Karpas-422 (cell line): ENCODE measurements at regions not wholly inside any gene's neighbourhood (a gene's known extent, or its start where the extent isn't known, plus 50 kb on each side); places are given as distances from the start of the nearest gene placed in this dataset.

Source experiments
- DNase-seq: peaks from one replicate; pipeline ENCODE4 v3.0.0-alpha.2; 2015
- H2AFZ ChIP-seq: fragments of 200-600 bp; sonication (generic); 2 replicates; pipeline ENCODE4 v1.6.1; 2014; ENCODE audit warnings: antibody characterized with exemption, low read length, mixed read lengths
- H3K27ac ChIP-seq: fragments of 200-600 bp; sonication (generic); 2 replicates; pipeline ENCODE4 v1.5.1; 2014; ENCODE audit warnings: mild to moderate bottlenecking, low read length, moderate library complexity
- H3K27me3 ChIP-seq: fragments of 200-600 bp; sonication (generic); 2 replicates; pipeline ENCODE4 v1.6.1; 2014; ENCODE audit warnings: low read length, mixed read lengths
- H3K36me3 ChIP-seq: fragments of 200-600 bp; sonication (generic); 2 replicates; pipeline ENCODE4 v1.6.1; 2014; ENCODE audit warnings: low read length, mixed read lengths; ENCODE audit not compliant: insufficient read depth
- H3K4me1 ChIP-seq: fragments of 200-600 bp; sonication (generic); 2 replicates; pipeline ENCODE4 v1.6.1; 2014; ENCODE audit warnings: mild to moderate bottlenecking, low read length, mixed read lengths
- H3K4me2 ChIP-seq: fragments of 200-600 bp; sonication (generic); 2 replicates; pipeline ENCODE4 v1.6.1; 2014; ENCODE audit warnings: low read length, low read depth, mild to moderate bottlenecking; ENCODE audit not compliant: poor library complexity, severe bottlenecking
- H3K4me3 ChIP-seq: fragments of 200-600 bp; sonication (generic); 2 replicates; pipeline ENCODE4 v1.5.1; 2014; ENCODE audit warnings: mild to moderate bottlenecking, antibody characterized with exemption, low read length, mixed read lengths
- H3K79me2 ChIP-seq: fragments of 200-600 bp; sonication (generic); 2 replicates; pipeline ENCODE4 v1.6.1; 2014; ENCODE audit warnings: mild to moderate bottlenecking, low read length, mixed read lengths
- H3K9ac ChIP-seq: fragments of 200-600 bp; sonication (generic); 2 replicates; pipeline ENCODE4 v1.6.0; 2014; ENCODE audit warnings: low read length
- H3K9me2 ChIP-seq: fragments of 200-600 bp; sonication (generic), shearing (Covaris generic); replicated peaks from 2 replicates; pipeline ENCODE4 v1.6.0; 2014; ENCODE audit warnings: mild to moderate bottlenecking, low read length, moderate library complexity; ENCODE audit not compliant: insufficient read depth
- H3K9me3 ChIP-seq: fragments of 300-700, 200-600 bp; sonication (generic); 2 replicates; pipeline ENCODE4 v1.6.1; 2014; ENCODE audit warnings: low read length, mixed read lengths
- H4K20me1 ChIP-seq: fragments of 200-600 bp; sonication (generic); 2 replicates; pipeline ENCODE4 v1.6.1; 2014; ENCODE audit warnings: mild to moderate bottlenecking, antibody characterized with exemption, low read length, low read depth; ENCODE audit not compliant: insufficient read depth

GRCh38 chrX:96447161-96447560, 237.5 kb upstream of the DIAPH2 start:
- Histone ChIP-seq H3K36me3 (no peaks in the 10 kb centered on the region), H3K4me2 (no peak overlapping the region), H2AFZ (no peak overlapping the region), H3K9ac (no peak overlapping the region), H4K20me1 (no peaks in the 10 kb centered on the region), H3K27me3 (no peaks in the 10 kb centered on the region), H3K4me3 (no peak overlapping the region), H3K27ac (no peak overlapping the region), H3K79me2 (no peaks in the 10 kb centered on the region), H3K9me3 (no peaks in the 10 kb centered on the region), H3K4me1 (no peaks in the 10 kb centered on the region), H3K9me2 (no peaks in the 10 kb centered on the region)
- no peak for DNase-seq

GRCh38 chrX:96449191-96449590, 235.5 kb upstream of the DIAPH2 start:
- DNase-seq = no peak
- no peaks in the 10 kb centered on the region for H3K27me3 ChIP-seq
- no peak overlapping the region for H3K4me2 ChIP-seq
- H3K9me3 ChIP-seq = no peaks in the 10 kb centered on the region
- H3K79me2 ChIP-seq = no peaks in the 10 kb centered on the region
- H3K9ac ChIP-seq = no peak overlapping the region
- H3K27ac ChIP-seq = no peak overlapping the region
- no peaks in the 10 kb centered on the region for H4K20me1 ChIP-seq
- H3K4me1 ChIP-seq = no peaks in the 10 kb centered on the region
- H2AFZ ChIP-seq = no peak overlapping the region
- no peaks in the 10 kb centered on the region for H3K36me3 ChIP-seq
- no peak overlapping the region for H3K4me3 ChIP-seq
- H3K9me2 ChIP-seq = no peaks in the 10 kb centered on the region

- Histone ChIP-seq H3K79me2 (no peaks in the 10 kb centered on the region), H3K9ac (no peak overlapping the region), H3K4me1 (no peaks in the 10 kb centered on the region), H2AFZ (no peak overlapping the region), H3K36me3 (no peaks in the 10 kb centered on the region), H3K4me2 (no peak overlapping the region), H4K20me1 (no peaks in the 10 kb centered on the region), H3K4me3 (no peak overlapping the region), H3K27ac (no peak overlapping the region), H3K9me2 (no peaks in the 10 kb centered on the region), H3K9me3 (no peaks in the 10 kb centered on the region), H3K27me3 (no peaks in the 10 kb centered on the region)
- no peak for DNase-seq
Observed at GRCh38 chrX:96449896-96450295, 234.7 kb upstream of the DIAPH2 start.

DNA sequence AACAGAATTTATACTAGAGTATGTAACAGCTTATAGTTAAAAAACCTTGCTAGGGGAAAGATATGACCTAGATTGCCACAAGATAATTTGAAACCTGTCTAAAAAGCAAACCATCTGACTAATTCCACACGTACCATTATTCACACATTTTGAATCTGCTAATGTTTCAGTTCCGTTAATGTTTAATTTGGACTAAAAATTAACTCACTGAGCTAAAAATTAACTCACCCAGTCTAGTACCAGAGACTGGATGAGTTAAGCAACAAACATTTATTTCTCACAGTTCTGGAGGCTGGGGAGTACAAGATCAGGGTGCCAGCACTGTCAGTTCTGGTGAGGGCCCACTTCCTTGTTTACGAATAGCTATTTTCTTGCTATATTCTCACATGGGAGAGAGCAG, 231.5 kb upstream of the DIAPH2 start:
- H3K4me2 ChIP-seq = no peak overlapping the region
- no peak overlapping the region for H3K27ac ChIP-seq
- H2AFZ ChIP-seq = no peak overlapping the region
- no peaks in the 10 kb centered on the region for H3K4me1 ChIP-seq
- DNase-seq = no peak
- no peaks in the 10 kb centered on the region; the same call in 1 of the 2 replicates for H3K9me2 ChIP-seq
- no peaks in the 10 kb centered on the region for H3K36me3 ChIP-seq
- no peaks in the 10 kb centered on the region for H4K20me1 ChIP-seq
- H3K9me3 ChIP-seq = no peaks in the 10 kb centered on the region
- H3K4me3 ChIP-seq = no peak overlapping the region
- no peaks in the 10 kb centered on the region for H3K27me3 ChIP-seq
- no peaks in the 10 kb centered on the region for H3K79me2 ChIP-seq
- no peak overlapping the region for H3K9ac ChIP-seq

GRCh38 chrX:96455078-96455477, 229.6 kb upstream of the DIAPH2 start:
- no peaks in the 10 kb centered on the region for H3K4me1 ChIP-seq
- no peak overlapping the region for H2AFZ ChIP-seq
- H3K9me3 ChIP-seq = no peaks in the 10 kb centered on the region
- H3K79me2 ChIP-seq = no peaks in the 10 kb centered on the region
- H4K20me1 ChIP-seq = no peaks in the 10 kb centered on the region
- no peak overlapping the region for H3K4me3 ChIP-seq
- H3K9me2 ChIP-seq = no peaks in the 10 kb centered on the region; the same call in 1 of the 2 replicates
- DNase-seq = no peak
- H3K27ac ChIP-seq = no peak overlapping the region
- H3K4me2 ChIP-seq = no peak overlapping the region
- H3K27me3 ChIP-seq = no peaks in the 10 kb centered on the region
- no peaks in the 10 kb centered on the region for H3K36me3 ChIP-seq
- H3K9ac ChIP-seq = no peak overlapping the region

DNA sequence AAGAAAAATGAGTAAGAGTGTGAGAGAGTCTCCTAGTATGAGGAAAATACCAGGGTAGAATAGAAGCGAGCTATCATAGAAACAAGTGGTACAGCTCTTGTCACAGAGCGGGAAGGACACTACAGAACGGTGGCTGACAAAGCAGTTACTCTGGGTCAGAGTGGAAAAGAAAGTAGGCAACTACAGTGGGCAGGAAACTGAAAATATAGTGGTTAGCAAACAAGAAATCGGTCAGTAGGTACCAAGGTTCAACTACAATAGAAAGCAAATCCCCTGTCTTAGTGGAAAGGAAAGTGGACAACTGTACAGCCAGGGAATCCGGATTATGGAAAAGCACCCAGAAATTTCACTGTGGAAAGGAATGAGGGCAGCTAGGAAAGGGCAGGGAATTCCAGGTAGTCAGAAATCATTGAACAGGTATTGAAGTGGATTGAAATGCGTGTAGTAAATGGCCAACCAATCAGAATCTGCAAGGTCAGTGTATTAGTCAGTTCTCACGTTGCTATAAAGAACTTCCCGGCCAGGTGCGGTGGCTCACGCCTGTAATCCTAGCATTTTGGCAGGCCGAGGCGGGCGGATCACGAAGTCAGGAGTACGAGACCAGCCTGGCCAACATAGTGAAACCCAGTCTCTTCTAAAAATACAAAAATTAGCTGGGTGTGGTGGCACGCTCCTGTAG, 219.6 kb upstream of the DIAPH2 start:
- H3K36me3 ChIP-seq = no peaks in the 10 kb centered on the region
- H3K9me3 ChIP-seq = no peaks in the 10 kb centered on the region; the same call in 1 of the 2 replicates
- H3K9me2 ChIP-seq = no peaks in the 10 kb centered on the region
- no peak overlapping the region for H3K4me3 ChIP-seq
- H4K20me1 ChIP-seq = no peaks in the 10 kb centered on the region
- H2AFZ ChIP-seq = no peak overlapping the region
- H3K9ac ChIP-seq = no peak overlapping the region
- no peak overlapping the region for H3K27ac ChIP-seq
- H3K79me2 ChIP-seq = no peaks in the 10 kb centered on the region
- no peaks in the 10 kb centered on the region for H3K27me3 ChIP-seq
- no peaks in the 10 kb centered on the region for H3K4me1 ChIP-seq
- no peak for DNase-seq
- H3K4me2 ChIP-seq = no peak overlapping the region

DNA sequence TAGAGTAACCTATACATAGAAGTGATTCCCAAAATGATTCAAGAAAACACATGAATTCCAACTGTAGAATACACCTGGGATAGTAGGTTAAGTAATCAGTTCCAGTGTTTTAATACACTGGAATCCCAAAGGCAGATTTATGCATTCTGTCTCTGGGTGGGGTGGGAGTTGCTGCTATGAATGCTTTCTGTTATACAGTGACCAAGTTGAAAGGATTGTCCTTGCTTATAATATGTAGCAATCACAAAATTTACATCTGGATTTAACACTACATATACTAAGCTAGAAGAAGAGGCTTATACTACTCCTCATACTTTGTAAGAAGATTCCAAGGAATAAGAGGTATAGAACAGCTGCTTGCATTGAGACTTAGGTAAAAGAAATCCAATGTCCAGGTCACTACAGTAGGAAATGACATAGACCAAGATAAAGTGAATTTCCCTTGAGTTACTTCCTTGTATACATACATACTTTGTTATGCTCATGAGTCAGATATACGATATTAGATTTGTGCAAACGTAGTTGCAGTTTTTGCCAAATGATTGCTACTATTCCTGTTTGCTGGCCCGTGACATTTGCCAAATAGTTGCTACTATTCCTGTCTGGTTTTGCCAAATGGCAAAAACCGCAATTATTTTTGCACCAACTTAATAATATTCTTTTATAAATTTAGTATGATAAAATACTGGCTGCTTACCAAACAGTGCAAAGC, 210.5 kb upstream of the DIAPH2 start:
- no peak overlapping the region for H3K27ac ChIP-seq
- no peak for DNase-seq
- no peaks in the 10 kb centered on the region for H3K79me2 ChIP-seq
- no peaks in the 10 kb centered on the region for H3K27me3 ChIP-seq
- H3K36me3 ChIP-seq = no peaks in the 10 kb centered on the region
- peaks cover 9% of the 10 kb centered on the region for H3K9me3 ChIP-seq
- H2AFZ ChIP-seq = no peak overlapping the region
- H3K4me1 ChIP-seq = no peaks in the 10 kb centered on the region
- H3K4me3 ChIP-seq = no peak overlapping the region
- H3K9ac ChIP-seq = no peak overlapping the region
- no peaks in the 10 kb centered on the region for H3K9me2 ChIP-seq
- H3K4me2 ChIP-seq = no peak overlapping the region
- H4K20me1 ChIP-seq = no peaks in the 10 kb centered on the region

DNA sequence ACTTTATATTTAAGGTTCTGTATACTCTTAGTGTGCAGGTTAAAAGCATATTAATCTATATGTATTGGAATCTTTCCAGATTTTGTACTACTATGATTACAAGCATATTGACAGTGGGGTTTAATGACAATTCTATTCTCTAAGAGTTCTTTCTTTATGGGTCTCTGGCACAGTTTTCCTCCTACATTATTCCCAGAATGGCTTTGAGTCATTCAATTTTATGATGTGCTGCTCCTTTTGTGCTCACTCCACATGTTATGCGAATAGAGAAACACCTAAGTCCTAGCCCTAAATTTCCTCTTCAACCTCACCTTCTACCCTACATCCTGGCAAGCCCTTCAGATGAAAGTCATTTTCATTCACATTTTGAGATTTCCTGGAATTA, 209.9 kb upstream of the DIAPH2 start:
- H3K9me2 ChIP-seq = no peaks in the 10 kb centered on the region
- no peaks in the 10 kb centered on the region for H3K27me3 ChIP-seq
- no peak for DNase-seq
- H3K79me2 ChIP-seq = no peaks in the 10 kb centered on the region
- H4K20me1 ChIP-seq = no peaks in the 10 kb centered on the region
- no peak overlapping the region for H3K27ac ChIP-seq
- H3K4me2 ChIP-seq = no peak overlapping the region
- H3K36me3 ChIP-seq = no peaks in the 10 kb centered on the region
- peaks cover 9% of the 10 kb centered on the region for H3K9me3 ChIP-seq
- H3K4me3 ChIP-seq = no peak overlapping the region
- no peaks in the 10 kb centered on the region for H3K4me1 ChIP-seq
- no peak overlapping the region for H3K9ac ChIP-seq
- no peak overlapping the region for H2AFZ ChIP-seq
